ENCODE measurements at regions not wholly inside any gene's neighbourhood (a gene's known extent, or its start where the extent isn't known, plus 50 kb on each side); places are given as distances from the start of the nearest gene placed in this dataset.

- Histone ChIP-seq H3K4me3 (no peak overlapping the region), H3K4me1 (ENCODE audit: low read depth) (no peaks in the 10 kb centered on the region), H3K36me3 (ENCODE audit: low read depth) (no peaks in the 10 kb centered on the region), H3K9me3 (no peaks in the 10 kb centered on the region)
- intact Hi-C loops (cut with DNase I, micrococcal nuclease), result no loop called here
- ATAC-seq (no peak), DNase-seq (no peak)
- TF ChIP-seq, protein P1, sequence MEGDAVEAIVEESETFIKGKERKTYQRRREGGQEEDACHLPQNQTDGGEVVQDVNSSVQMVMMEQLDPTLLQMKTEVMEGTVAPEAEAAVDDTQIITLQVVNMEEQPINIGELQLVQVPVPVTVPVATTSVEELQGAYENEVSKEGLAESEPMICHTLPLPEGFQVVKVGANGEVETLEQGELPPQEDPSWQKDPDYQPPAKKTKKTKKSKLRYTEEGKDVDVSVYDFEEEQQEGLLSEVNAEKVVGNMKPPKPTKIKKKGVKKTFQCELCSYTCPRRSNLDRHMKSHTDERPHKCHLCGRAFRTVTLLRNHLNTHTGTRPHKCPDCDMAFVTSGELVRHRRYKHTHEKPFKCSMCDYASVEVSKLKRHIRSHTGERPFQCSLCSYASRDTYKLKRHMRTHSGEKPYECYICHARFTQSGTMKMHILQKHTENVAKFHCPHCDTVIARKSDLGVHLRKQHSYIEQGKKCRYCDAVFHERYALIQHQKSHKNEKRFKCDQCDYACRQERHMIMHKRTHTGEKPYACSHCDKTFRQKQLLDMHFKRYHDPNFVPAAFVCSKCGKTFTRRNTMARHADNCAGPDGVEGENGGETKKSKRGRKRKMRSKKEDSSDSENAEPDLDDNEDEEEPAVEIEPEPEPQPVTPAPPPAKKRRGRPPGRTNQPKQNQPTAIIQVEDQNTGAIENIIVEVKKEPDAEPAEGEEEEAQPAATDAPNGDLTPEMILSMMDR (IDR thresholded peaks at IDR 0.05), result no peak
Observed at GRCh38 chr2:147097747-147098146, 747.1 kb upstream of the ACVR2A start.

- TF ChIP-seq, protein P1 (IDR thresholded peaks at IDR 0.05), result no peak
- no peak for ATAC-seq
- Histone ChIP-seq H3K4me1 (ENCODE audit: low read depth) (no peaks in the 10 kb centered on the region), H3K36me3 (ENCODE audit: low read depth) (no peaks in the 10 kb centered on the region), H3K9me3 (no peaks in the 10 kb centered on the region), H3K4me3 (no peak overlapping the region)
- intact Hi-C loops (cut with DNase I, micrococcal nuclease), result no loop called here
- DNase-seq, result no peak
Observed at GRCh38 chr2:147096671-147097070, 748.2 kb upstream of the ACVR2A start.

DNA sequence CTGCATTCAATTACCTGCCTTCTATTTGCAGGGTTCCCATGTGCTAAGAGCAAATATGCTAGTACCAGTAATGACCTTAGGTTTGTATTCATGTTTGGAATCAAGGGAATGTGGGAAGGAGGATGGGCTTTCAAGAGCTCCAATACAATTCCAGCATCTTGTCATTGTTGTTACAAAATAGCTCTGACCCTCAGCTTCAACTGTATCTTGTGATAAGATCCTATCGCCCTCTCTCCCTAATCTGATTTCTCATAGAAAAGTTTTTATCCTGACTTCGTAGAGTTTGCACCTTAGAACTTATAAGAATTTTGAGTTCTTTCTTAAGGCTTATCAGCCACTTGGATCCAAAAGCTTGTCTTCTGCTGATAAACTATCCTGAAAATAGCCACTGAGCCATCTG, 749.5 kb upstream of the ACVR2A start:
- ATAC-seq (no peak), DNase-seq (no peak)
- TF ChIP-seq, protein P1 (IDR thresholded peaks at IDR 0.05), result no peak
- H3K36me3 ChIP-seq (ENCODE audit: low read depth), result no peaks in the 10 kb centered on the region
- intact Hi-C loops (cut with DNase I, micrococcal nuclease), result no loop called here
- no peaks in the 10 kb centered on the region for H3K4me1 ChIP-seq (ENCODE audit: low read depth)
- no peaks in the 10 kb centered on the region for H3K9me3 ChIP-seq
- no peak overlapping the region for H3K4me3 ChIP-seq

- Histone ChIP-seq H3K4me3 (no peak overlapping the region), H3K4me1 (ENCODE audit: low read depth) (no peaks in the 10 kb centered on the region), H3K9me3 (no peaks in the 10 kb centered on the region), H3K36me3 (ENCODE audit: low read depth) (no peaks in the 10 kb centered on the region)
- DNase-seq (no peak), ATAC-seq (no peak)
- TF ChIP-seq, protein P1 (IDR thresholded peaks at IDR 0.05), result no peak
- intact Hi-C loops (cut with DNase I, micrococcal nuclease), result no loop called here
Observed at GRCh38 chr2:147094077-147094476, 750.8 kb upstream of the ACVR2A start.

DNA sequence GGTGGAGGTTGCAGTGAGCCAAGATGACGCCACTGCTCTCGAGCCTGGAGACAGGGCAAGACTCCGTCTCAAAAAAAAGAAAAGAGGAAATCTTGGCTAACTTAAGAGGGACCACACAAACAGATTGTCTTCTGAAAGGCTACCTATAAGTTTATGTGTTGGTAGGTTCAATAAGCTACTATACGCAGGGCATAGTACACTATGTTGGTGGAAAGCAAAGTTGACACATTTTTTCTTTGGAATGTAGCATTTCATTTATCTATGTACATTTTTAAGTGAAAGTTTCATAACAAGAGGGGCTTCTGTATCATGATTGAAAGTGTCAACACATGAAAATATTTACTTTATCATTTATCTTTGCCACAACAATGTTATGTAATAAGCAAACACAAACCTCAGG, 752.6 kb upstream of the ACVR2A start:
- DNase-seq (no peak), ATAC-seq (no peak)
- TF ChIP-seq, protein P1 (IDR thresholded peaks at IDR 0.05), result no peak
- no peaks in the 10 kb centered on the region for H3K4me1 ChIP-seq (ENCODE audit: low read depth)
- H3K36me3 ChIP-seq (ENCODE audit: low read depth), result no peaks in the 10 kb centered on the region
- H3K9me3 ChIP-seq, result no peaks in the 10 kb centered on the region
- no peak overlapping the region for H3K4me3 ChIP-seq
- intact Hi-C loops (cut with DNase I, micrococcal nuclease), result no loop called here

DNA sequence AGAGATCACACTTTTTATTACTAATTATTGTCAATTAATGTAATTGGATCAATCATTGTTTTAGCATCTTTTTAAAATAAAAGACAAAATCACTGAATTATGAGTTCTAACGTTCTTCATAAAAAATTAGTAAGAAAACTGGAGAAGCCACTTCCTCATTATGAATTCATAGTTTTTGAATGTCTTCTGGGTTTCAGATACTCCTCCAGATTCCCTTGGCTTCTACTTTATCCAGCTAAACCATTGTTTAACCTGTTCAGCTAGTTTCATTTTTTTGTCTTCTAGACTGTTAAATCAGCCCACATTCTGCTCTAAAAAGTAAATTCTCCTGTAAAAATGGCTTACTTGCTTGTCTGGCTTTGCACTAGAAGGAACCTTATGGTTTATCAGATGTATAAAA, 753.4 kb upstream of the ACVR2A start:
- Histone ChIP-seq H3K4me3 (no peak overlapping the region), H3K4me1 (ENCODE audit: low read depth) (no peaks in the 10 kb centered on the region), H3K9me3 (no peaks in the 10 kb centered on the region), H3K36me3 (ENCODE audit: low read depth) (no peaks in the 10 kb centered on the region)
- ATAC-seq, result no peak
- intact Hi-C loops (cut with DNase I, micrococcal nuclease), result no loop called here
- DNase-seq, result no peak
- TF ChIP-seq, protein P1 (IDR thresholded peaks at IDR 0.05), result no peak

All from mucosa of descending colon (tissue), 3 donors.